ENCODE measurements at regions not wholly inside any gene's neighbourhood (a gene's known extent, or its start where the extent isn't known, plus 50 kb on each side); places are given as distances from the start of the nearest gene placed in this dataset.

DNA sequence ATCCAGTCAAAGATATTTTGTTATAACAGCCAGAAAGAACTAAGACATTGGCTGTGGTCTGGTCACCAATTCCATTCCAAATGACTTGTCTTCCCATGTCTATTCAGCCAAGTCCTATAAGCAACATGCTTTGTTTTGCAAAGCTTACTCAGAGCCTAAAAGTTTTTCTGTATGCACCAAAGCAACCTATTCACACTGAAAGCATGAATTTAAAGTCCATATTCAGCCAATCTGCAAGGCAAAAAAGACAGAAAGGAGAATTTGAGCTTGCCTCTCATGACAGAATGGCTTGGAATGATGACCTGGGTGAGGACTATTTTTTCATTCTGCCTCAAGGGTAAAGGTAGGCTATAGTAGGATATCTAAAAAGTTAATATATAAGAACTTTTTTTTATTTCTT is 323.2 kb upstream of the NOCT start:
- Histone ChIP-seq H3K27ac (ENCODE audit: low read length) (no peak overlapping the region), H3K79me2 (ENCODE audit: low read length) (no peaks in the 10 kb centered on the region), H2AFZ (ENCODE audit: low read length) (no peak overlapping the region), H3F3A (ENCODE audit: insufficient read depth, low read length) (no peaks in the 10 kb centered on the region), H3K36me3 (replicated peaks; ENCODE audit: insufficient read depth, low read length) (no peaks in the 10 kb centered on the region), H4K20me1 (ENCODE audit: insufficient read depth, low read length) (no peaks in the 10 kb centered on the region), H3K4me2 (ENCODE audit: low read depth, low read length) (no peak overlapping the region), H3K27me3 (replicated peaks; ENCODE audit: insufficient read depth, low read length) (no peaks in the 10 kb centered on the region), H3K9me3 (replicated peaks; ENCODE audit: insufficient read depth, low read length) (no peaks in the 10 kb centered on the region), H3K4me3 (ENCODE audit: low read length) (no peak overlapping the region), H3K9me2 (replicated peaks; ENCODE audit: insufficient read depth, low read length) (no peaks in the 10 kb centered on the region), H3K4me1 (ENCODE audit: low read length) (no peaks in the 10 kb centered on the region), H3K9ac (ENCODE audit: low read length) (no peak overlapping the region)
- no peak for DNase-seq
- TF ChIP-seq EZH2phosphoT487 (IDR thresholded peaks at IDR 0.05; ENCODE audit: low read length) (no peak), EZH2 (optimal IDR thresholded peaks at IDR 0.05; ENCODE audit: low read depth, low read length) (no peak)
- TF ChIP-seq, protein P1, sequence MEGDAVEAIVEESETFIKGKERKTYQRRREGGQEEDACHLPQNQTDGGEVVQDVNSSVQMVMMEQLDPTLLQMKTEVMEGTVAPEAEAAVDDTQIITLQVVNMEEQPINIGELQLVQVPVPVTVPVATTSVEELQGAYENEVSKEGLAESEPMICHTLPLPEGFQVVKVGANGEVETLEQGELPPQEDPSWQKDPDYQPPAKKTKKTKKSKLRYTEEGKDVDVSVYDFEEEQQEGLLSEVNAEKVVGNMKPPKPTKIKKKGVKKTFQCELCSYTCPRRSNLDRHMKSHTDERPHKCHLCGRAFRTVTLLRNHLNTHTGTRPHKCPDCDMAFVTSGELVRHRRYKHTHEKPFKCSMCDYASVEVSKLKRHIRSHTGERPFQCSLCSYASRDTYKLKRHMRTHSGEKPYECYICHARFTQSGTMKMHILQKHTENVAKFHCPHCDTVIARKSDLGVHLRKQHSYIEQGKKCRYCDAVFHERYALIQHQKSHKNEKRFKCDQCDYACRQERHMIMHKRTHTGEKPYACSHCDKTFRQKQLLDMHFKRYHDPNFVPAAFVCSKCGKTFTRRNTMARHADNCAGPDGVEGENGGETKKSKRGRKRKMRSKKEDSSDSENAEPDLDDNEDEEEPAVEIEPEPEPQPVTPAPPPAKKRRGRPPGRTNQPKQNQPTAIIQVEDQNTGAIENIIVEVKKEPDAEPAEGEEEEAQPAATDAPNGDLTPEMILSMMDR (IDR thresholded peaks at IDR 0.05; ENCODE audit: low read length): no peak

DNA sequence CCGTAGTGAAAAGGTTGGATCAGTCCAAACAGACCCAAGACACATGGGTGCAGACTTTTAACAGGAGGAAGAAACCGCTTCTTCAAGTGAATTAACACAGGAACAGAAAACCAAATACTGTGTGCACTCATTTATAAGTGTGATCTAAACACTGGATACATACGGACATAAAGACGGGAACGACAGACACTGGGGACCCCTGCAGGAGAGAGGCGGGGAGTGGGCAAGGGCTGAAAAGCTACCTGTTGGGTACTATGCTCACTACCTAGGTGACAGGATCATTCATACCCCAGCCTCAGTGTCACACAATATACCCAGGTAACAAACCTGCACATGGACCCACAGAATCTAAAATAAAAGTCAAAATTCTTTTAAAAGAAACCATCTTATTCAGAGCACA is 326.0 kb upstream of the NOCT start:
- Histone ChIP-seq H3K9me2 (replicated peaks; ENCODE audit: insufficient read depth, low read length) (no peaks in the 10 kb centered on the region), H3K4me1 (ENCODE audit: low read length) (no peaks in the 10 kb centered on the region), H3K27me3 (replicated peaks; ENCODE audit: insufficient read depth, low read length) (no peaks in the 10 kb centered on the region), H2AFZ (ENCODE audit: low read length) (no peak overlapping the region), H3K9me3 (replicated peaks; ENCODE audit: insufficient read depth, low read length) (no peaks in the 10 kb centered on the region), H4K20me1 (ENCODE audit: insufficient read depth, low read length) (no peaks in the 10 kb centered on the region), H3K4me2 (ENCODE audit: low read depth, low read length) (no peak overlapping the region), H3K9ac (ENCODE audit: low read length) (no peak overlapping the region), H3K4me3 (ENCODE audit: low read length) (no peak overlapping the region), H3K79me2 (ENCODE audit: low read length) (no peaks in the 10 kb centered on the region), H3K36me3 (replicated peaks; ENCODE audit: insufficient read depth, low read length) (no peaks in the 10 kb centered on the region), H3F3A (ENCODE audit: insufficient read depth, low read length) (no peaks in the 10 kb centered on the region), H3K27ac (ENCODE audit: low read length) (no peak overlapping the region)
- no peak for DNase-seq
- no peak for TF ChIP-seq EZH2 (optimal IDR thresholded peaks at IDR 0.05; ENCODE audit: low read depth, low read length)
- TF ChIP-seq, protein P1 (IDR thresholded peaks at IDR 0.05; ENCODE audit: low read length): no peak
- no peak for TF ChIP-seq EZH2phosphoT487 (IDR thresholded peaks at IDR 0.05; ENCODE audit: low read length)

DNA sequence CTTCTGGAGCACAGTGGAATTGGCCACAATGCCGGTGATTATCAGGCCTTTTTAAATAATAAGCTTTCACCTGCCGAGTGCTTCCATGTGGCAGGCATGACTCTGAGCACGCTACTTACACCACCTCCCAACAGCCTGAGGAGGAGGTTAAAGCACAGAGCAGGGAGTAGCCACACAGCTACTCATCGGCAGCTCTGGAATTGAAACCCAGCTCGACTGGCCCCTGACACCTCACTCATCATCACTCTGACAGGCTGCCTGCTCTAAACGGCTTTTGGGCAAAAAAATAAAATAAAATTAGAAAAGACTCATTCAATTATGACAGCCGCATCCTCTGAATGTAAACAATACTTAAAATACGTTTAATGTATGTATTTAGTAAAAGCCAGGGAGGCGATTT is 326.4 kb upstream of the NOCT start:
- H3K9me2 ChIP-seq (replicated peaks; ENCODE audit: insufficient read depth, low read length): no peaks in the 10 kb centered on the region
- H4K20me1 ChIP-seq (ENCODE audit: insufficient read depth, low read length): no peaks in the 10 kb centered on the region
- H3K9me3 ChIP-seq (replicated peaks; ENCODE audit: insufficient read depth, low read length): no peaks in the 10 kb centered on the region
- H3K27me3 ChIP-seq (replicated peaks; ENCODE audit: insufficient read depth, low read length): no peaks in the 10 kb centered on the region
- H3K4me1 ChIP-seq (ENCODE audit: low read length): no peaks in the 10 kb centered on the region
- no peak for DNase-seq
- no peaks in the 10 kb centered on the region for H3F3A ChIP-seq (ENCODE audit: insufficient read depth, low read length)
- H3K36me3 ChIP-seq (replicated peaks; ENCODE audit: insufficient read depth, low read length): no peaks in the 10 kb centered on the region
- H2AFZ ChIP-seq (ENCODE audit: low read length): no peak overlapping the region
- H3K4me2 ChIP-seq (ENCODE audit: low read depth, low read length): no peak overlapping the region
- TF ChIP-seq, protein P1 (IDR thresholded peaks at IDR 0.05; ENCODE audit: low read length): no peak
- no peak for TF ChIP-seq EZH2phosphoT487 (IDR thresholded peaks at IDR 0.05; ENCODE audit: low read length)
- no peak for TF ChIP-seq EZH2 (optimal IDR thresholded peaks at IDR 0.05; ENCODE audit: low read depth, low read length)
- no peak overlapping the region for H3K9ac ChIP-seq (ENCODE audit: low read length)
- no peaks in the 10 kb centered on the region for H3K79me2 ChIP-seq (ENCODE audit: low read length)
- no peak overlapping the region for H3K27ac ChIP-seq (ENCODE audit: low read length)
- no peak overlapping the region for H3K4me3 ChIP-seq (ENCODE audit: low read length)
